A204.1 (cell line): ENCODE measurements at regions not wholly inside any gene's neighbourhood (a gene's known extent, or its start where the extent isn't known, plus 50 kb on each side); places are given as distances from the start of the nearest gene placed in this dataset.
A peak's percentile ranks its signal among the peaks of the same experiment; 100 is the strongest.

Experiments used
- FAIRE-seq: peaks from 2 replicates; lab custom pipeline; 2012; peaks lifted over from hg19 to GRCh38; lab: Jason Lieb, UNC

GRCh38 chr18:30044496-30044895, 998.0 kb downstream of the DSC3 start:
- FAIRE-seq: no peak

GRCh38 chr18:30039201-30039600, 1003.3 kb downstream of the DSC3 start:
- FAIRE-seq: no peak

GRCh38 chr18:30034818-30035217, 1007.7 kb downstream of the DSC3 start:
- no peak for FAIRE-seq

- no peak for FAIRE-seq
These were observed 1026.4 kb downstream of the DSC3 start for GRCh38 chr18:30016179-30016578.

GRCh38 chr18:30004965-30005364, 1037.6 kb downstream of the DSC3 start:
- FAIRE-seq: no peak

- no peak for FAIRE-seq
These were observed 1060.3 kb downstream of the DSC3 start for GRCh38 chr18:29982218-29982617.

GRCh38 chr18:29979881-29980280, 1062.7 kb downstream of the DSC3 start:
- FAIRE-seq: no peak

- no peak for FAIRE-seq
These were observed 1072.7 kb downstream of the DSC3 start for GRCh38 chr18:29969876-29970275.

- no peak for FAIRE-seq
These were observed 1080.0 kb downstream of the DSC3 start for GRCh38 chr18:29962579-29962978.

GRCh38 chr18:29960539-29960938, 1082.0 kb downstream of the DSC3 start:
- peak; percentile 72 for FAIRE-seq

- no peak for FAIRE-seq
These were observed 1112.3 kb downstream of the DSC3 start for GRCh38 chr18:29930231-29930630.

- FAIRE-seq: no peak
These were observed 1114.5 kb downstream of the DSC3 start for GRCh38 chr18:29928081-29928480.

GRCh38 chr18:29925566-29925965, 1117.0 kb downstream of the DSC3 start:
- no peak for FAIRE-seq

- no peak for FAIRE-seq
These were observed 1130.2 kb downstream of the DSC3 start for GRCh38 chr18:29912351-29912750.

- FAIRE-seq: peak; percentile 89
These were observed 1149.5 kb downstream of the DSC3 start for GRCh38 chr18:29892960-29893558.

- no peak for FAIRE-seq
These were observed 1159.4 kb downstream of the DSC3 start for GRCh38 chr18:29883114-29883513.

GRCh38 chr18:29882620-29883019, 1159.9 kb downstream of the DSC3 start:
- FAIRE-seq: no peak

GRCh38 chr18:29879763-29880162, 1162.8 kb downstream of the DSC3 start:
- FAIRE-seq: no peak

- peak; percentile 25 for FAIRE-seq
These were observed 1167.9 kb downstream of the DSC3 start for GRCh38 chr18:29874519-29875098.

- FAIRE-seq: no peak
These were observed 1169.3 kb downstream of the DSC3 start for GRCh38 chr18:29873211-29873610.

- no peak for FAIRE-seq
These were observed 1171.3 kb downstream of the DSC3 start for GRCh38 chr18:29871246-29871645.

GRCh38 chr18:29862824-29863223, 1179.7 kb downstream of the DSC3 start:
- FAIRE-seq: no peak

GRCh38 chr18:29855637-29856036, 1186.9 kb downstream of the DSC3 start:
- no peak for FAIRE-seq

GRCh38 chr18:29853126-29853525, 1189.4 kb downstream of the DSC3 start:
- no peak for FAIRE-seq
